Stimulated activated CD4-positive, alpha-beta T cell treated with anti-CD3 and anti-CD28 coated beads, TNF-alpha, amount 100 ng/mL, for 24 hours (primary cell): ENCODE measurements at regions not wholly inside any gene's neighbourhood (a gene's known extent, or its start where the extent isn't known, plus 50 kb on each side); places are given as distances from the start of the nearest gene placed in this dataset.
A peak's percentile ranks its signal among the peaks of the same experiment; 100 is the strongest.
"Not testable (repeated sequence)": the region's sequence is repeated elsewhere in the genome, so short reads cannot be mapped to it uniquely, and the experiment has no call there.

ENCODE experiments used
- DNase-seq, 3 experiments: peaks; one replicate each; pipeline ENCODE4 v3.0.0-alpha.2; 2020; ENCODE audit warnings: low read depth in 3 of 3

- no peak for DNase-seq
These were observed 177.9 kb downstream of the GALC start for GRCh38 chr14:87815121-87815520.

- no peak for DNase-seq
These were observed 179.3 kb downstream of the GALC start for GRCh38 chr14:87813686-87814085.

GRCh38 chr14:87813211-87813610 is 179.8 kb downstream of the GALC start:
- no peak for DNase-seq

GRCh38 chr14:87811246-87811645 is 181.7 kb downstream of the GALC start:
- DNase-seq: no peak

GRCh38 chr14:87810711-87811110 is 182.3 kb downstream of the GALC start:
- DNase-seq: no peak

- DNase-seq: no peak
These were observed 183.7 kb downstream of the GALC start for GRCh38 chr14:87809261-87809660.

- DNase-seq: peak in 2 of 3 experiments; percentile 22 to 47
These were observed 187.7 kb downstream of the GALC start for GRCh38 chr14:87805315-87805723.

GRCh38 chr14:87800216-87800615 is 192.8 kb downstream of the GALC start:
- DNase-seq: no peak

GRCh38 chr14:87799400-87799799 is 193.6 kb downstream of the GALC start:
- DNase-seq: no peak

GRCh38 chr14:87797001-87797400 is 196.0 kb downstream of the GALC start:
- DNase-seq: no peak

GRCh38 chr14:87794561-87794960 is 198.4 kb downstream of the GALC start:
- DNase-seq: no peak

- no peak for DNase-seq
These were observed 207.1 kb downstream of the GALC start for GRCh38 chr14:87785897-87786296.

- DNase-seq: no peak
These were observed 208.6 kb downstream of the GALC start for GRCh38 chr14:87784386-87784785.

- no peak for DNase-seq
These were observed 209.9 kb downstream of the GALC start for GRCh38 chr14:87783071-87783470.

GRCh38 chr14:87772854-87773253 is 220.1 kb downstream of the GALC start:
- DNase-seq: no peak

GRCh38 chr14:87767567-87767901 is 225.4 kb downstream of the GALC start:
- DNase-seq: no peak

- no peak for DNase-seq
These were observed 234.1 kb downstream of the GALC start for GRCh38 chr14:87758876-87759275.

- DNase-seq: no peak
These were observed 236.3 kb downstream of the GALC start for GRCh38 chr14:87756661-87757060.

- no peak for DNase-seq
These were observed 238.3 kb downstream of the GALC start for GRCh38 chr14:87754520-87755223.

GRCh38 chr14:87748558-87748957 is 244.4 kb downstream of the GALC start:
- DNase-seq: no peak

- peak in 1 of 3 experiments; percentile 4 for DNase-seq
These were observed 247.4 kb downstream of the GALC start for GRCh38 chr14:87745507-87746118.

GRCh38 chr14:87734577-87735360 is 258.2 kb downstream of the GALC start:
- not testable (repeated sequence) for DNase-seq

- DNase-seq: not testable (repeated sequence)
These were observed 259.9 kb downstream of the GALC start for GRCh38 chr14:87733115-87733514.
